ENCODE measurements at regions not wholly inside any gene's neighbourhood (a gene's known extent, or its start where the extent isn't known, plus 50 kb on each side); places are given as distances from the start of the nearest gene placed in this dataset.
"Not testable (repeated sequence)": the region's sequence is repeated elsewhere in the genome, so short reads cannot be mapped to it uniquely, and the experiment has no call there.

- DNase-seq, result no peak
- TF ChIP-seq GATA1 (IDR thresholded peaks at IDR 0.05; ENCODE audit: low read depth, low read length) (no peak), POLR2A (IDR thresholded peaks at IDR 0.05; ENCODE audit: low read length) (no peak)
Observed at GRCh38 chr5:36423578-36424307, 122.0 kb upstream of the RANBP3L start.

GRCh38 chr5:36426070-36426469, 124.4 kb upstream of the RANBP3L start:
- not testable (repeated sequence) for DNase-seq

DNA sequence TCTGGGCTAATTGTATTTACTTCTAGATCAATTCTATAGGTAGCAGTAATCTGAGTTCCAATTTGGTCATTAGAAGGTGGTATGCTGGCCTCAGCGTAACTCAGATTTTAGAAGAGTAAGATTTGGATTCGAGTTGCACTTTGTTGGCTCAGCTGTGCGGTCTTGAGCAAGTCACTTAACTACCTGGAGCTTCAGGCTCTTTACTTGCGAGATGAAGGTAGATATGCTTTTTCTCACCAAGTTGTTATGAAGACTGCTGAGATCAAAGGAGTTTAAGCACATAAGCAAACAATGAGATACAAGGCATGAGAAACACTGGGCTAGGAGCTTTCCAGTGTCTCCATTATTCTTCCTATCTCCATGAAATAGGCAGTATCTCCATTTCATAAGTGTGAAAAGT, 133.8 kb upstream of the RANBP3L start:
- DNase-seq, result no peak
- TF ChIP-seq GATA1 (IDR thresholded peaks at IDR 0.05; ENCODE audit: low read depth, low read length), result no peak
- no peak for TF ChIP-seq POLR2A (IDR thresholded peaks at IDR 0.05; ENCODE audit: low read length)

- DNase-seq, result no peak
- no peak for TF ChIP-seq POLR2A (IDR thresholded peaks at IDR 0.05; ENCODE audit: low read length)
- TF ChIP-seq GATA1 (IDR thresholded peaks at IDR 0.05; ENCODE audit: low read depth, low read length), result no peak
Observed at GRCh38 chr5:36436306-36436705, 134.6 kb upstream of the RANBP3L start.

DNA sequence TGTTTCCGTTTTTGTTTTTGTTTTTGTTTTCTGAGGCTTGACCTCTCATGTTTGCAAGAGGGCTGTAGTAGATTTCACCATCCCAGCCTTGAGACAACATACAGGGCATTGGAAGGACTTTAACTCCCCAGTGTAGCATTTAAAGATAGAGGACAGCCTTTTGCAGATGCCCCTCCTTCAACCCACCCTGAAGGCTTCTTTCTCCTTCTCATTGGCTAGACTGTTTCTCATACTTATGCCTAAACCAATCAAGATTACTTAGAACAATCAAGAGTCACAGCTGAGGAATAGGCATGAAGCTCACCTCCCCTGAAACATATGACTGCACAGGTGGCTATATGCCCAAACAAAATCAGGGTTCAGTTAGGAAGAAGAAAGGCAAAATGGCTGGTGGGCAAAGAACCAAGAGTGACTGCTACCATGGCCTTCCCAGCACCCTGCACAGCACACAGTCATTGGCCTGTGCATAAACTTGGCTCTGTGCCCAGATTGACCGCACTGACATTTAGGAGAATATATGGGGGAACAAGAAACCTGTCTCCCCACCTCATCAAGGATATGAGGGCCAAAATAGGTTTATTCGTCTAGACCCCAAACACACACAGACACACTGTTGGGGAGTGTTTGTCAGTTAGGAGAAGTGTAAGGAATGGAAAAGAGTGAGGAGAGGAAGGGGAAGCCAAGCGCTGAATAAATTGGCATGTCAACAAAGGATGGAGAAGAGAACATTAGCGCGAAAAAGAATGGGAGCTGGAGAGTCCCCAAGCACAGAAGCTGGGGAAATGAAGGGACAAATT, 137.3 kb upstream of the RANBP3L start:
- TF ChIP-seq GATA1 (IDR thresholded peaks at IDR 0.05; ENCODE audit: low read depth, low read length) (no peak), POLR2A (IDR thresholded peaks at IDR 0.05; ENCODE audit: low read length) (no peak)
- no peak for DNase-seq

DNA sequence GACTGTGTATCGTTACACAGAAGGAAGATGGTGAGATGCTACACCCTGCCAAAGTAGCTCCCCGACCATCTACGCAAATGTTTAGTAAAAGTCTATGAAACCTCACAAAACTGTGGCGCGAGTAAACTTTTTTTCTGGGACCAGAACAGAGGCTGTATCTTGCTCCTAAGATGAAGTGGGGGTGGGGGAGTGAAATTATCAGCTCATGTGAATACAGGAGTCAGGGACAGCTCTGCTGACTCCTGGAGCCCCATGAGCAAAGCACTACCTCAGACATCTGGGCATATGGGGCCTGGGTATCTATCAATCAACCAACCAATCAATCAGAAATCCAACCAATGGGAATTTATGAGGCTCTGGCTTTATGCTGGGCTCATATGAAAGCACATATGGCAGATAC, 138.6 kb upstream of the RANBP3L start:
- DNase-seq, result no peak
- TF ChIP-seq GATA1 (IDR thresholded peaks at IDR 0.05; ENCODE audit: low read depth, low read length) (no peak), POLR2A (IDR thresholded peaks at IDR 0.05; ENCODE audit: low read length) (no peak)

- no peak for TF ChIP-seq GATA1 (IDR thresholded peaks at IDR 0.05; ENCODE audit: low read depth, low read length)
- no peak for TF ChIP-seq POLR2A (IDR thresholded peaks at IDR 0.05; ENCODE audit: low read length)
- DNase-seq, result no peak
Observed at GRCh38 chr5:36441280-36441679, 139.6 kb upstream of the RANBP3L start.

DNA sequence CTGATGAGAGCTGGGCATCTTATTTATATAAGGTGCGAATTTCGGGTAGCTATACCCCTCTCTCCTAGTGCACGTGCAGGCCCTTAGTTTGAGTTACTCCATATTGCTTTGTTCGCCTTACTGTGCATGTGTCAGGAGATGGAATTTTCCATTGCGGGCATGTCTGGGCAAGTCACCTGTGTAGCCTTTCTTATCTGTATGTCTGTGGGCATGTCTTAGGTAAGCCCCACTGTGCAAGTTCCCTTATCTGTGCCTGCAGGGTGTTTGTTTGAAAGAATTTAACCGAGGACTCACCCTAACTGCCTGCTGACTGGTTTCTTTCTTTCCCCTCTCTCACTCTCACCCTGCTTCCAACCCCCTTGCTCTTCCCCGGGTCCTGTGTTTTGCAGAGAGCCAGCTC, 140.7 kb upstream of the RANBP3L start:
- TF ChIP-seq GATA1 (IDR thresholded peaks at IDR 0.05; ENCODE audit: low read depth, low read length) (no peak), POLR2A (IDR thresholded peaks at IDR 0.05; ENCODE audit: low read length) (no peak)
- peak; percentile 43 to 48 for DNase-seq

DNA sequence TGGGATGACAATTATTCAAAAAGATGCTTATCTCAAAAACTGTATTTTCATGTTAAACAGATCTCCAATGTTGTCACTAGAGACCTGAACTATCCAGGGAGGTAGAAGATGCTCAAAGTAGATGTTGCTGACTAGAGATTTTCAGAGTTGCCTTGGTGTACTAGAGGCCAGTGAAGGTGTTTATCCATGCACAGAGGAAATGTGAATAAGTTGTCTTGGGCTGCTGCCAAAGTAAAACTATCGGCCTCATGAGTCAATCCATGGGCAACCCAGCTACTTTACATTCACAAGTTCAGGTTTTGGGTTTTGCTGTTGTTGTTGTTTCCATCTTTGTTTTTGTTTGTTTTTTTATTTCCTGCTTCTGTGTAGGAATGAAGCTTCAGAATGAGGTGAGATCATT, 141.1 kb upstream of the RANBP3L start:
- DNase-seq, result peak; percentile 30 to 47
- TF ChIP-seq GATA1 (IDR thresholded peaks at IDR 0.05; ENCODE audit: low read depth, low read length) (no peak), POLR2A (IDR thresholded peaks at IDR 0.05; ENCODE audit: low read length) (no peak)

DNA sequence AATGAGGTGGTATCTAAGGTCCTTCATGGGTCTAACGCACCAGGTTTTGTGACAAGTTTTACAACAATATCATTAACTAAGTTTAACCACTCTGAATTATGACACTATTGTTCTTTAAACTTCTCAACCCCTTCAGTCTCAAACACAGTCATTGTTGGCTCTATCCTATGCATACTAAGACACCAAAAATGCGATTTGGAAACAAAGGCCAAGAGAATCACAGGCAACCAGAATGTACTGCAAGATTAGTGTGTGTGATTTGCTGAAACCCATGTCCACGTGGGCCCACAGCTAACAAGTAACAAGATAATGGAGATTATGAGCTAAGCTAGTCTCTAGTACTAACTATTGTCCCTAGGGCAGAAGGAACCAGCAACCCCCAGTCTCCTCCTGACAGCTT, 142.2 kb upstream of the RANBP3L start:
- no peak for TF ChIP-seq POLR2A (IDR thresholded peaks at IDR 0.05; ENCODE audit: low read length)
- no peak for TF ChIP-seq GATA1 (IDR thresholded peaks at IDR 0.05; ENCODE audit: low read depth, low read length)
- no peak for DNase-seq

DNA sequence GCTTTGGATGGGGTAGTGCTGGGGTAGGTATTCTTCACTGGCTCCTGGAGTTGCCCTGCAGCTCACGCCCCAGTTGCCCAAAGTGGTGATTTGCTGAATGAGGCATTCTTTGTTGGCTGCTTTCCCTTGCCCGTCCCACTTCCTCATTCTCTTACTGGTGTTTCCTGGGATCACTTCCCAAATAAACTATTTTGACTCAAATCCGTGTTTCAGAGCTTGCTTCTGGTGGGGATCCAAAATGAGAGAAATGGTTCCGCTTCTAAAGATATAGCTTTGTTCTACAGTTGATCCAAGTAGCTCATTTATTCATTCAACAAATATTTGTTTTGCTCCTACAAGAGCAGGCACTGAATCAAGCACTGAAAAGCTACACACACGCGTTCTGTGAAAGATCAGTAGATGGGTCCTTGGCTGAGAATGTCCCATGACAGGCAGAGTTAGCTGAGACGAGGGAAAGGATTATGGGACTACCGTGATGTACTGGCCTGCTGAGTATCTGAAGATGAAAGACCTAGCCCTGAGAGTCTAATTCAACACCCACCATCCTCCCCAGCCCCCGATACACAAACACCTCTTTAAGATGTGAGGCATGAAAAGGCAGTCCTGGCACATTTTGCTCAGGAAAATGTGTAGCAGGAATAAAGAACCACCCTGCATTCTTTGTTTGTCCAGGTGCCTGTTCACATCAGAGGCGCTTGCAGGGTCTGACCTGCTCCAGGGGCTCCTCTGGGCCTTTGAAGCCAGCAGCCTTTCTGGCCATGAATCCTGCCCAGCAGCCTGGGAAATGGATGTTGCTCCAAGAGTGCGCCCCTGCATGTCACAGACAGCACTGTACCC, 143.1 kb upstream of the RANBP3L start:
- no peak for TF ChIP-seq POLR2A (IDR thresholded peaks at IDR 0.05; ENCODE audit: low read length)
- TF ChIP-seq GATA1 (IDR thresholded peaks at IDR 0.05; ENCODE audit: low read depth, low read length), result no peak
- DNase-seq, result no peak

DNA sequence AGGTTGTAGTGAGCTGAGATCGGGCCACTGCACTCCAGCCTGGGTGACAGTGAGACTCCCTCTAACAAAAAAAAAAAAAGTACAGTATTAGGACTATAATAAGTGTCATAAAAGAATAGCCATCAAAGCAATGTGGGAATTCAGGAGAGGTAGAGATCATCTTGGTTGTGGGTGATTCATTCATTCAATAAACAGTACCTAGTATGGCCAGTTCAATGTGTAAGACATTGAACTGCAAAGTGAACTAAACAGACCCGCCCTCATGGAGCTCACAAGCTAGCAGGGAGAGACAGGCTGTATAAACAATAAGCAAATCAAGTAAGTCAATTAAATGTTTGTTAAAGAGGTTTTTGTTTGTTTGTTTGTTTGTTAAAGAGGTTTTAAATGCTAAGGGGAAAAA, 146.1 kb upstream of the RANBP3L start:
- DNase-seq, result no peak
- TF ChIP-seq GATA1 (IDR thresholded peaks at IDR 0.05; ENCODE audit: low read depth, low read length), result no peak
- no peak for TF ChIP-seq POLR2A (IDR thresholded peaks at IDR 0.05; ENCODE audit: low read length)

DNA sequence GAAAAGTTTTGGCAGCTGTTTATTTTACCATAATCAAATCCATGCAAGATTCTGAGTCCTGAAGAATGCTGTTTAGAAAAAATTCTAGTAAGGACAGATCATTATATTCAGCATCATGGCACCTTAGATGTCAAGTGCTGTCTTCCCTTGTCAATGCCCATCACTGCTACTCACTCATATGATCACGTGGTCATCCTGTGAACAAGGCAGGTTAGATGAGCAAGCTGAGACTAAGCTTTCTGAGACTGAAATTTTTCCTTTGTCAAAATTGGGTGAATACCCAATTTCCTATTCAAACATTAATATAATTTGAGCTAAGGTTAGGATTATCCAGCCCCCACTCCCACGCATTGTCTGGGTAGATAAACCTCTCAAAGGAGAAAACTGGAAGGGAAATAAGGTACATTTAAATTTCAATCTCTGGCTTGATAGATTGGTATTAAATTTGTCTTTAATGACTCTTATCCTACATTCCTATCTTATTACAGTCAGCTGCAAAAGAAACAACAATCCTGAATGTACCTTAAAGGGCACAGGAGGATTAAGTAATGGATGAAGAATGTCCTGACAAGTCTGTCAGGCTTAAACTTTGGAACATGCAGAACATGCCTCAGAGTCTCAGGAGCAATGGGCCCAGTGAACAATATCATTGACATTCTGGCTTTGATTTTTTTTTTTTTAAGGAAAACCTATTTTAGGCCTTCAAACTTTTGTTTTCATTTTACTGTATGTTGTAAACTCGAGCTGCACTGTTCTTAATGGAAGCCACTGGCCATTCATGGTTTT, 148.7 kb upstream of the RANBP3L start:
- no peak for DNase-seq
- TF ChIP-seq POLR2A (IDR thresholded peaks at IDR 0.05; ENCODE audit: low read length) (no peak), GATA1 (IDR thresholded peaks at IDR 0.05; ENCODE audit: low read depth, low read length) (no peak)
